ENCODE measurements at regions not wholly inside any gene's neighbourhood (a gene's known extent, or its start where the extent isn't known, plus 50 kb on each side); places are given as distances from the start of the nearest gene placed in this dataset.
"Not testable (repeated sequence)": the region's sequence is repeated elsewhere in the genome, so short reads cannot be mapped to it uniquely, and the experiment has no call there.

GRCh38 chr10:131035779-131036178 is 275.7 kb downstream of the TCERG1L start:
- Histone ChIP-seq H3K9me3 (ENCODE audit: control insufficient read depth in 4 of 4, insufficient read depth in 3 of 4, low read length in 3 of 4) (peaks cover 0 to 5% (median 1%) of the 10 kb centered on the region in 4 donors), H3K36me3 (ENCODE audit: control insufficient read depth in 4 of 4, insufficient read depth in 4 of 4, low read length in 4 of 4) (no peaks in the 10 kb centered on the region), H3K4me3 (no peak overlapping the region), H3K4me1 (ENCODE audit: control insufficient read depth in 5 of 5, insufficient read depth in 5 of 5, low read length in 5 of 5) (no peaks in the 10 kb centered on the region), H3K27me3 (ENCODE audit: control insufficient read depth in 3 of 3, insufficient read depth in 3 of 3, low read length in 2 of 3) (peaks cover 4 to 14% (median 6%) of the 10 kb centered on the region in 3 donors), H3K27ac (ENCODE audit: low read depth in 1 of 2, low read length in 1 of 2) (no peak overlapping the region), H3K9ac (ENCODE audit: insufficient read depth in 1 of 2, low read length in 2 of 2) (no peak overlapping the region)
- no peak for DNase-seq
- WGBS, 2 donors: 37 to 40% methylated on average over 12 of the region's 12 CpGs
- ATAC-seq (ENCODE audit: insufficient read depth, low FRiP score): no peak
- no peak for TF ChIP-seq CTCF (IDR thresholded peaks at IDR 0.05; ENCODE audit: control extremely low read depth, extremely low read depth)

GRCh38 chr10:131038056-131038455 is 273.5 kb downstream of the TCERG1L start:
- H3K27me3 ChIP-seq (ENCODE audit: control insufficient read depth in 3 of 3, insufficient read depth in 3 of 3, low read length in 2 of 3): peaks cover 4 to 11% (median 6%) of the 10 kb centered on the region in 3 donors
- no peak for TF ChIP-seq CTCF (IDR thresholded peaks at IDR 0.05; ENCODE audit: control extremely low read depth, extremely low read depth)
- WGBS, 2 donors: 84 to 86% methylated on average over 6 of the region's 6 CpGs
- DNase-seq (no peak), ATAC-seq (ENCODE audit: insufficient read depth, low FRiP score) (no peak)
- peaks cover 0 to 5% (median 1%) of the 10 kb centered on the region in 4 donors for H3K9me3 ChIP-seq (ENCODE audit: control insufficient read depth in 4 of 4, insufficient read depth in 3 of 4, low read length in 3 of 4)
- no peaks in the 10 kb centered on the region for H3K36me3 ChIP-seq (ENCODE audit: control insufficient read depth in 4 of 4, insufficient read depth in 4 of 4, low read length in 4 of 4)
- no peak overlapping the region for H3K9ac ChIP-seq (ENCODE audit: insufficient read depth in 1 of 2, low read length in 2 of 2)
- no peaks in the 10 kb centered on the region for H3K4me1 ChIP-seq (ENCODE audit: control insufficient read depth in 5 of 5, insufficient read depth in 5 of 5, low read length in 5 of 5)
- H3K27ac ChIP-seq (ENCODE audit: low read depth in 1 of 2, low read length in 1 of 2): no peak overlapping the region
- H3K4me3 ChIP-seq: no peak overlapping the region

GRCh38 chr10:131041031-131041430 is 270.5 kb downstream of the TCERG1L start:
- Histone ChIP-seq H3K9ac (ENCODE audit: insufficient read depth in 1 of 2, low read length in 2 of 2) (no peak overlapping the region), H3K4me1 (ENCODE audit: control insufficient read depth in 5 of 5, insufficient read depth in 5 of 5, low read length in 5 of 5) (no peaks in the 10 kb centered on the region), H3K4me3 (no peak overlapping the region), H3K9me3 (ENCODE audit: control insufficient read depth in 4 of 4, insufficient read depth in 3 of 4, low read length in 3 of 4) (peaks cover 0 to 5% (median 1%) of the 10 kb centered on the region in 4 donors), H3K27me3 (ENCODE audit: control insufficient read depth in 3 of 3, insufficient read depth in 3 of 3, low read length in 2 of 3) (peaks cover 0 to 6% (median 2%) of the 10 kb centered on the region in 3 donors), H3K27ac (ENCODE audit: low read depth in 1 of 2, low read length in 1 of 2) (no peak overlapping the region), H3K36me3 (ENCODE audit: control insufficient read depth in 4 of 4, insufficient read depth in 4 of 4, low read length in 4 of 4) (no peaks in the 10 kb centered on the region)
- ATAC-seq (ENCODE audit: insufficient read depth, low FRiP score) (no peak), DNase-seq (no peak)
- 90% methylated on average over 10 of the region's 10 CpGs for WGBS, 2 donors
- TF ChIP-seq CTCF (IDR thresholded peaks at IDR 0.05; ENCODE audit: control extremely low read depth, extremely low read depth): no peak

- no peak overlapping the region for H3K9ac ChIP-seq (ENCODE audit: insufficient read depth in 1 of 2, low read length in 2 of 2)
- TF ChIP-seq CTCF (IDR thresholded peaks at IDR 0.05; ENCODE audit: control extremely low read depth, extremely low read depth): no peak
- WGBS, 2 donors: 62 to 70% methylated on average over 5 of the region's 5 CpGs
- no peak overlapping the region for H3K4me3 ChIP-seq
- DNase-seq (peak in 1 of 3 donors; percentile 6), ATAC-seq (ENCODE audit: insufficient read depth, low FRiP score) (no peak)
- no peaks in the 10 kb centered on the region for H3K36me3 ChIP-seq (ENCODE audit: control insufficient read depth in 4 of 4, insufficient read depth in 4 of 4, low read length in 4 of 4)
- H3K4me1 ChIP-seq (ENCODE audit: control insufficient read depth in 5 of 5, insufficient read depth in 5 of 5, low read length in 5 of 5): no peaks in the 10 kb centered on the region
- H3K27ac ChIP-seq (ENCODE audit: low read depth in 1 of 2, low read length in 1 of 2): no peak overlapping the region
- peaks cover 0 to 6% (median 3%) of the 10 kb centered on the region in 4 donors for H3K9me3 ChIP-seq (ENCODE audit: control insufficient read depth in 4 of 4, insufficient read depth in 3 of 4, low read length in 3 of 4)
- H3K27me3 ChIP-seq (ENCODE audit: control insufficient read depth in 3 of 3, insufficient read depth in 3 of 3, low read length in 2 of 3): peaks cover 0 to 6% (median 3%) of the 10 kb centered on the region in 3 donors
Measured at GRCh38 chr10:131041441-131041840, 270.1 kb downstream of the TCERG1L start.

- not testable (repeated sequence) for ATAC-seq (ENCODE audit: insufficient read depth, low FRiP score); H3K27ac ChIP-seq (ENCODE audit: low read depth in 1 of 2, low read length in 1 of 2); H3K4me1 ChIP-seq (ENCODE audit: control insufficient read depth in 5 of 5, insufficient read depth in 5 of 5, low read length in 5 of 5); H3K9ac ChIP-seq (ENCODE audit: insufficient read depth in 1 of 2, low read length in 2 of 2); H3K27me3 ChIP-seq (ENCODE audit: control insufficient read depth in 3 of 3, insufficient read depth in 3 of 3, low read length in 2 of 3); H3K36me3 ChIP-seq (ENCODE audit: control insufficient read depth in 4 of 4, insufficient read depth in 4 of 4, low read length in 4 of 4); H3K4me3 ChIP-seq; H3K9me3 ChIP-seq (ENCODE audit: control insufficient read depth in 4 of 4, insufficient read depth in 3 of 4, low read length in 3 of 4); DNase-seq
- WGBS, 2 donors: 65 to 79% methylated on average over 6 of the region's 6 CpGs
Measured at GRCh38 chr10:131042015-131042414, 269.5 kb downstream of the TCERG1L start.
